Liver (tissue), 8 donors: ENCODE measurements at regions not wholly inside any gene's neighbourhood (a gene's known extent, or its start where the extent isn't known, plus 50 kb on each side); places are given as distances from the start of the nearest gene placed in this dataset.

Experiments used
- DNase-seq: peaks from one replicate; pipeline ENCODE4 v3.0.0-alpha.2; 2017; ENCODE audit warnings: low spot score
- H3K27ac ChIP-seq, 2 donors: one replicate each; pipeline ENCODE4 v1.7.0; 2013; ENCODE audit warnings: inconsistent platforms in 2 of 2, low read length in 2 of 2, control low read depth in 1 of 2, low read depth in 1 of 2, mild to moderate bottlenecking in 1 of 2
- H3K27me3 ChIP-seq, 4 donors: one replicate each; pipeline versions ENCODE4 v1.6.1 to v1.7.0; 2013; ENCODE audit warnings: low read length in 3 of 4, inconsistent platforms in 1 of 4, mild to moderate bottlenecking in 1 of 4, moderate library complexity in 1 of 4; ENCODE audit not compliant: control insufficient read depth in 4 of 4, insufficient read depth in 4 of 4
- H3K36me3 ChIP-seq, 4 donors: one replicate each; pipeline versions ENCODE4 v1.6.1 to v1.7.0; 2013; ENCODE audit warnings: low read length in 3 of 4, mild to moderate bottlenecking in 3 of 4, low read depth in 1 of 4, moderate library complexity in 1 of 4; ENCODE audit not compliant: control insufficient read depth in 4 of 4, insufficient read depth in 3 of 4
- H3K4me1 ChIP-seq, 4 donors: one replicate each; pipeline versions ENCODE4 v1.6.1 to v1.7.0; 2013; ENCODE audit warnings: low read length in 3 of 4, mild to moderate bottlenecking in 3 of 4, moderate library complexity in 1 of 4; ENCODE audit not compliant: control insufficient read depth in 4 of 4, insufficient read depth in 4 of 4
- H3K4me3 ChIP-seq, 3 donors: one replicate each; pipeline versions ENCODE4 v1.6.1 to v1.7.0; 2013; ENCODE audit warnings: low read length in 3 of 3, control low read depth in 1 of 3, low read depth in 1 of 3, mild to moderate bottlenecking in 1 of 3
- H3K9ac ChIP-seq, 2 donors: one replicate each; pipeline ENCODE4 v1.7.0; 2013; ENCODE audit warnings: low read length in 2 of 2, mild to moderate bottlenecking in 2 of 2, moderate library complexity in 2 of 2, control low read depth in 1 of 2, low read depth in 1 of 2
- H3K9me3 ChIP-seq, 4 donors: one replicate each; pipeline versions ENCODE4 v1.6.1 to v1.7.0; 2013; ENCODE audit warnings: low read length in 3 of 4; ENCODE audit not compliant: control insufficient read depth in 4 of 4
- CTCF ChIP-seq: fragments of 150-350 bp; IDR thresholded peaks from 2 replicates; pipeline ENCODE4 v1.5.1; 2017; ENCODE audit warnings: improper control_type of control experiment, low read depth, low read length; ENCODE audit not compliant: missing input control
- EGR1 ChIP-seq, 2 donors: IDR thresholded peaks; 2 replicates each; pipeline ENCODE4 v1.6.1; 2016 to 2018; ENCODE audit warnings: antibody characterized with exemption in 2 of 2, low read depth in 2 of 2
- FOXA1 ChIP-seq: IDR thresholded peaks from 2 replicates; pipeline ENCODE4 v1.6.1; 2016; ENCODE audit warnings: antibody characterized with exemption
- FOXA2 ChIP-seq: IDR thresholded peaks from 2 replicates; pipeline ENCODE4 v1.6.1; 2016; ENCODE audit warnings: antibody characterized with exemption
- GABPA ChIP-seq, 2 donors: IDR thresholded peaks in 1 of 2; conservative IDR thresholded peaks in 1 of 2; 2 replicates each; pipeline ENCODE4 v1.6.1; 2016; ENCODE audit warnings: antibody characterized with exemption in 2 of 2, mild to moderate bottlenecking in 1 of 2, moderate library complexity in 1 of 2
- HNF4G ChIP-seq: IDR thresholded peaks from 2 replicates; pipeline ENCODE4 v1.6.1; 2016; ENCODE audit warnings: antibody characterized with exemption
- JUND ChIP-seq, 2 donors: IDR thresholded peaks; 2 replicates each; pipeline ENCODE4 v1.6.1; 2016; ENCODE audit warnings: antibody characterized with exemption in 2 of 2
- RAD21 ChIP-seq, 2 donors: IDR thresholded peaks; 2 replicates each; pipeline ENCODE4 v1.6.1; 2016; ENCODE audit warnings: antibody characterized with exemption in 2 of 2, mild to moderate bottlenecking in 2 of 2
- RXRA ChIP-seq, 2 donors: IDR thresholded peaks; 2 replicates each; pipeline ENCODE4 v1.6.1; 2017 to 2018; ENCODE audit warnings: antibody characterized with exemption in 2 of 2, mild to moderate bottlenecking in 1 of 2
- TAF1 ChIP-seq: conservative IDR thresholded peaks from 2 replicates; pipeline ENCODE4 v1.6.1; 2016; ENCODE audit warnings: antibody characterized with exemption, mild to moderate bottlenecking
- YY1 ChIP-seq: IDR thresholded peaks from 2 replicates; pipeline ENCODE4 v1.6.1; 2016; ENCODE audit warnings: antibody characterized with exemption, mild to moderate bottlenecking
- ZBTB33 ChIP-seq: IDR thresholded peaks from 2 replicates; pipeline ENCODE4 v1.6.1; 2016; ENCODE audit warnings: antibody characterized with exemption
- WGBS: extraction: QIAGEN DNeasy Blood & Tissue Kit; methylation state at CpG from one replicate; pipeline ENCODE4 v1.1.7; 2013; 5-methylcytosine and 5-hydroxymethylcytosine counted together
- TF ChIP-seq, protein P1 (sequence below): IDR thresholded peaks from 2 replicates; pipeline ENCODE4 v1.6.1; 2016; ENCODE audit warnings: antibody characterized with exemption, mild to moderate bottlenecking
- TF ChIP-seq, protein P2 (sequence below): IDR thresholded peaks from 2 replicates; pipeline ENCODE4 v1.6.1; 2016; ENCODE audit warnings: antibody characterized with exemption
- donor health status: healthy.
- donor health status: healthy.
- donor health status: healthy.
- donor health status: healthy.
- donor health status: healthy.

DNA sequence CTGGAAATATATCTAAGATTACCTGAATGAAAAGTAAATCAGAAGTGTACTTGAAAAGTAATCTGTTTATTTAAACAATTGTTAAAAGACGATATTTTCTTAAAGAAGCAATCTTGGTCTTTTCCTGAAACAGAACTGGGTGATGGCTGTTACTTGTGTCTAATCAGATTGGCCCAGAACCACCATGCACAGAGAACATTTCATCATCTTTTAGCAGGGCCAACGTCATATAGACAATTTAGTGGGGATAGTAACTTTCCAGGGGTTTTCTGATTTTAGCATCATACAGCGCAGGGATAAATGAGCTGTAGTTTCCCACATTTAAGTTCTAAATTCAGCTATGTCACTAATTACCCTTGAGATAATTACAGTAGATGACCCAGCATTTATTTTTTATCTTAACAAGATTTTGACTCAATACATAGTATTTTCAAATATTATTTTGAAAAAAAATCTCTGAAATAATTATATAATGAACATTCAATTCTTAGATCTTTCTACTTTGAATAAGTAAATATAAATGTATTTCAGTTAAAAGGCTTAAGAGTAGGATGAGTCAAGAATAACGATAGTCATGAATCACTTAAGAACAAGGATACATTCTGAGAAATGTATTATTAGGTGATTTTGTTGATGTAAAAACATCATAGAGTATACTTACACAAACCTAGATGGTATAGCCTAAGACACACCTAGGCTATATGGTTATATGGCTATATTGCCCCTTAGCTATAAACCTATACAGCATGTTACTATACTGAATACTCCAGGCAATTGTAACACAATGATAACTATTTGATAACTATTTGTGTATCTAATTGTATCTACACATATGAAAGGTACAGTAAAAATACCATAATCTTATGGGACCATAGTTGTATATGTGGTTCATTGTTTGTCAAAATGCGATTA is 103.8 kb upstream of the MME start:
- TF ChIP-seq FOXA1 (no peak), EGR1 (IDR thresholded peaks at IDR 0.05; ENCODE audit: low read depth in 2 of 2) (no peak), HNF4G (no peak), YY1 (no peak), FOXA2 (no peak), RAD21 (IDR thresholded peaks at IDR 0.05) (no peak), RXRA (IDR thresholded peaks at IDR 0.05) (no peak), CTCF (no peak), TAF1 (no peak), ZBTB33 (no peak), JUND (IDR thresholded peaks at IDR 0.05) (no peak)
- TF ChIP-seq, protein P1, sequence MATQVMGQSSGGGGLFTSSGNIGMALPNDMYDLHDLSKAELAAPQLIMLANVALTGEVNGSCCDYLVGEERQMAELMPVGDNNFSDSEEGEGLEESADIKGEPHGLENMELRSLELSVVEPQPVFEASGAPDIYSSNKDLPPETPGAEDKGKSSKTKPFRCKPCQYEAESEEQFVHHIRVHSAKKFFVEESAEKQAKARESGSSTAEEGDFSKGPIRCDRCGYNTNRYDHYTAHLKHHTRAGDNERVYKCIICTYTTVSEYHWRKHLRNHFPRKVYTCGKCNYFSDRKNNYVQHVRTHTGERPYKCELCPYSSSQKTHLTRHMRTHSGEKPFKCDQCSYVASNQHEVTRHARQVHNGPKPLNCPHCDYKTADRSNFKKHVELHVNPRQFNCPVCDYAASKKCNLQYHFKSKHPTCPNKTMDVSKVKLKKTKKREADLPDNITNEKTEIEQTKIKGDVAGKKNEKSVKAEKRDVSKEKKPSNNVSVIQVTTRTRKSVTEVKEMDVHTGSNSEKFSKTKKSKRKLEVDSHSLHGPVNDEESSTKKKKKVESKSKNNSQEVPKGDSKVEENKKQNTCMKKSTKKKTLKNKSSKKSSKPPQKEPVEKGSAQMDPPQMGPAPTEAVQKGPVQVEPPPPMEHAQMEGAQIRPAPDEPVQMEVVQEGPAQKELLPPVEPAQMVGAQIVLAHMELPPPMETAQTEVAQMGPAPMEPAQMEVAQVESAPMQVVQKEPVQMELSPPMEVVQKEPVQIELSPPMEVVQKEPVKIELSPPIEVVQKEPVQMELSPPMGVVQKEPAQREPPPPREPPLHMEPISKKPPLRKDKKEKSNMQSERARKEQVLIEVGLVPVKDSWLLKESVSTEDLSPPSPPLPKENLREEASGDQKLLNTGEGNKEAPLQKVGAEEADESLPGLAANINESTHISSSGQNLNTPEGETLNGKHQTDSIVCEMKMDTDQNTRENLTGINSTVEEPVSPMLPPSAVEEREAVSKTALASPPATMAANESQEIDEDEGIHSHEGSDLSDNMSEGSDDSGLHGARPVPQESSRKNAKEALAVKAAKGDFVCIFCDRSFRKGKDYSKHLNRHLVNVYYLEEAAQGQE = no peak
- TF ChIP-seq, protein P2, sequence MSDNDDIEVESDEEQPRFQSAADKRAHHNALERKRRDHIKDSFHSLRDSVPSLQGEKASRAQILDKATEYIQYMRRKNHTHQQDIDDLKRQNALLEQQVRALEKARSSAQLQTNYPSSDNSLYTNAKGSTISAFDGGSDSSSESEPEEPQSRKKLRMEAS = no peak
- DNase-seq = no peak
- no peak overlapping the region for H3K9ac ChIP-seq
- no peak overlapping the region for H3K4me3 ChIP-seq
- H3K4me1 ChIP-seq = no peaks in the 10 kb centered on the region
- WGBS = 72% methylated on average over 5 of the region's 5 CpGs
- no peaks in the 10 kb centered on the region for H3K9me3 ChIP-seq
- H3K27me3 ChIP-seq = no peaks in the 10 kb centered on the region
- no peaks in the 10 kb centered on the region for H3K36me3 ChIP-seq
- H3K27ac ChIP-seq = no peak overlapping the region

DNA sequence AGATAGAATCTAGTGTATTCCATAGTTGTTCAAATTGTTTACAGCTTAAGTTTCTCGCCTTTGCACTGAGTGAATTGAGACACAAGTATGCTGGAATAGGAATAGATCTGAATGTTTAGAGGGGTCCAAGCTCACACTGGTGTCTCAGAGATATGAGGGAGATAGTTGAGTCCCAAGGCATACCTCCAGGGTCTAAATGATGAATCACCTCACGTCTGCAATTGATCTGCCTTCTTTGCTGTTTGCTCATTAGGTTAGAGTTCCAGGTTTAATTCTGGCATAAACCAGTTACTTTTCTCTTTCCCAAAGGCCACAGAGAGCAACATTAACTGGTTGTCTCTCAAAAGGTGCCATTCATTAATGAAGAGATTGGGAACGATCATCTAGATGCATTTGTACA is 106.3 kb upstream of the MME start:
- no peak for DNase-seq
- WGBS = 78% methylated on average over 3 of the region's 3 CpGs
- H3K9ac ChIP-seq = no peak overlapping the region
- H3K27me3 ChIP-seq = no peaks in the 10 kb centered on the region
- TF ChIP-seq CTCF (no peak), GABPA (IDR thresholded peaks at IDR 0.05 in 1 of 2, conservative IDR thresholded peaks at IDR 0.05 in 1 of 2) (no peak)
- H3K4me3 ChIP-seq = no peak overlapping the region
- no peaks in the 10 kb centered on the region for H3K9me3 ChIP-seq
- H3K4me1 ChIP-seq = no peaks in the 10 kb centered on the region
- H3K27ac ChIP-seq = no peak overlapping the region
- H3K36me3 ChIP-seq = no peaks in the 10 kb centered on the region
